Mesenchymal stem cell (in vitro differentiated cells and primary cell): ENCODE measurements at regions not wholly inside any gene's neighbourhood (a gene's known extent, or its start where the extent isn't known, plus 50 kb on each side); places are given as distances from the start of the nearest gene placed in this dataset.
"Not testable (repeated sequence)": the region's sequence is repeated elsewhere in the genome, so short reads cannot be mapped to it uniquely, and the experiment has no call there.

ENCODE experiments used
- DNase-seq: peaks from one replicate; pipeline ENCODE4 v3.0.0-alpha.2; 2013
- H2AFZ ChIP-seq: one replicate; pipeline ENCODE4 v1.6.1; 2013; ENCODE audit warnings: low read depth, mild to moderate bottlenecking, control low read depth, inconsistent platforms, low read length, moderate library complexity
- H2AK5ac ChIP-seq: 2 replicates; pipeline ENCODE4 v1.6.1; 2013; ENCODE audit warnings: low read length, moderate library complexity, mild to moderate bottlenecking, inconsistent platforms; ENCODE audit not compliant: severe bottlenecking
- H2BK120ac ChIP-seq: one replicate; pipeline ENCODE4 v1.6.1; 2013; ENCODE audit warnings: low read depth, mild to moderate bottlenecking, inconsistent platforms, low read length, moderate library complexity
- H2BK12ac ChIP-seq, 2 experiments: one replicate each; pipeline ENCODE4 v1.6.1; 2013; ENCODE audit warnings: inconsistent platforms in 2 of 2, low read length in 2 of 2, mild to moderate bottlenecking in 2 of 2, moderate library complexity in 2 of 2, control low read depth in 1 of 2
- H2BK15ac ChIP-seq: one replicate; pipeline ENCODE4 v1.6.1; 2013; ENCODE audit warnings: mild to moderate bottlenecking, low read depth, inconsistent platforms; ENCODE audit not compliant: poor library complexity, severe bottlenecking
- H2BK5ac ChIP-seq: 2 replicates; pipeline ENCODE4 v1.6.1; 2013; ENCODE audit warnings: low read depth, mild to moderate bottlenecking, low read length, control low read depth, inconsistent platforms; ENCODE audit not compliant: poor library complexity, severe bottlenecking
- H3K14ac ChIP-seq, 2 experiments: one replicate each; pipeline ENCODE4 v1.6.1; 2013; ENCODE audit warnings: inconsistent platforms in 2 of 2, low read length in 2 of 2, control low read depth in 1 of 2, mild to moderate bottlenecking in 1 of 2, moderate library complexity in 1 of 2
- H3K18ac ChIP-seq, 2 experiments: one replicate each; pipeline ENCODE4 v1.6.1; 2013; ENCODE audit warnings: inconsistent platforms in 2 of 2, low read length in 2 of 2, control low read depth in 1 of 2, low read depth in 1 of 2, mild to moderate bottlenecking in 1 of 2
- H3K23ac ChIP-seq, 2 experiments: one replicate each; pipeline ENCODE4 v1.6.1; 2013; ENCODE audit warnings: inconsistent platforms in 2 of 2, low read length in 2 of 2, mild to moderate bottlenecking in 2 of 2, moderate library complexity in 2 of 2, control low read depth in 1 of 2
- H3K27ac ChIP-seq: 2 replicates; pipeline ENCODE4 v1.5.1; 2013; ENCODE audit warnings: mild to moderate bottlenecking, moderate library complexity, low read length, control low read depth, inconsistent platforms; ENCODE audit not compliant: poor library complexity, severe bottlenecking
- H3K27me3 ChIP-seq, 2 experiments: 2 replicates each; pipeline versions ENCODE4 v1.6.1 to v1.7.0; 2013; ENCODE audit warnings: low read length in 2 of 2, mild to moderate bottlenecking in 2 of 2, moderate library complexity in 2 of 2, control low read depth in 1 of 2, inconsistent platforms in 1 of 2; ENCODE audit not compliant: control insufficient read depth in 1 of 2, insufficient read depth in 1 of 2
- H3K36me3 ChIP-seq, 2 experiments: 2 replicates each; pipeline versions ENCODE4 v1.6.1 to v1.7.0; 2013; ENCODE audit warnings: low read length in 2 of 2, control low read depth in 1 of 2, inconsistent platforms in 1 of 2, low read depth in 1 of 2, mild to moderate bottlenecking in 1 of 2; ENCODE audit not compliant: insufficient read depth in 2 of 2, control insufficient read depth in 1 of 2
- H3K4ac ChIP-seq, 2 experiments: one replicate each; pipeline ENCODE4 v1.6.1; 2013; ENCODE audit warnings: inconsistent platforms in 2 of 2, low read length in 2 of 2, mild to moderate bottlenecking in 2 of 2, moderate library complexity in 2 of 2, control low read depth in 1 of 2, low read depth in 1 of 2
- H3K4me1 ChIP-seq: 2 replicates; pipeline ENCODE4 v1.6.1; 2013; ENCODE audit warnings: low read depth, low read length, control low read depth; ENCODE audit not compliant: control insufficient read depth, insufficient read depth
- H3K4me2 ChIP-seq: 2 replicates; pipeline ENCODE4 v1.6.1; 2013; ENCODE audit warnings: low read length, mild to moderate bottlenecking, inconsistent platforms; ENCODE audit not compliant: poor library complexity, severe bottlenecking
- H3K4me3 ChIP-seq, 2 experiments: 2 replicates each; pipeline versions ENCODE4 v1.5.1 to v1.7.0; 2013; ENCODE audit warnings: low read length in 2 of 2, mild to moderate bottlenecking in 2 of 2, control low read depth in 1 of 2, low read depth in 1 of 2; ENCODE audit not compliant: insufficient read depth in 1 of 2
- H3K79me1 ChIP-seq: replicated peaks from 2 replicates; pipeline ENCODE4 v1.6.1; 2013; ENCODE audit warnings: mild to moderate bottlenecking, control low read depth, low read length, inconsistent platforms; ENCODE audit not compliant: poor library complexity, severe bottlenecking
- H3K9ac ChIP-seq: 2 replicates; pipeline ENCODE4 v1.7.0; 2013; ENCODE audit warnings: mild to moderate bottlenecking, low read length, moderate library complexity
- H3K9me3 ChIP-seq: 2 replicates; pipeline ENCODE4 v1.7.0; 2013; ENCODE audit warnings: mild to moderate bottlenecking, low read length; ENCODE audit not compliant: control insufficient read depth
- H4K8ac ChIP-seq: one replicate; pipeline ENCODE4 v1.6.1; 2013; ENCODE audit warnings: inconsistent platforms, mild to moderate bottlenecking, low read length, moderate library complexity
- H4K91ac ChIP-seq: one replicate; pipeline ENCODE4 v1.6.1; 2013; ENCODE audit warnings: mild to moderate bottlenecking, low read length, inconsistent platforms
- WGBS: methylation state at CpG from one replicate; pipeline ENCODE4 v1.1.7; 2013; ENCODE audit warnings: mixed read lengths; 5-methylcytosine and 5-hydroxymethylcytosine counted together

DNA sequence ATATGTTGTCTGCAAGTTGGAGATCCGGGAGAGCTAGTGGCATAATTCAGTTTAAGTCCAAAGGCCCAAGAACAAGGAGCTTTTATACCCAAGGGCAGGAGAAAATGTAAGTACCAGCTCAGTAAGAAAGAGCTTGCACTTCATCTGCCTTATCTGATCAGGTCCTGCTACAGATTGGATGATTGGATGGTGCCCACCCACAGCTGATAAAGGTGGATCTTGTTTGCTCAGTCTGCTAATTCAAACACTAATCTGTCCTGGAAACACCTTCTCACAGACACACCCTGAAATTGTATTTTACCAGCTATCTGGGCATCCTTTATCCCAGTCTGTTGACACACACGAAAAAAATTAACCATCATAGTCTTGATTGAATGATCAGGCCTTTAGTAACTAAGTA is 230.7 kb upstream of the SLC16A7 start:
- Histone ChIP-seq H3K27me3 (no peaks in the 10 kb centered on the region), H3K4me1 (no peaks in the 10 kb centered on the region), H2BK15ac (no peak overlapping the region), H4K91ac (no peak overlapping the region), H2BK12ac (no peak overlapping the region), H3K4ac (no peak overlapping the region), H3K4me2 (no peak overlapping the region), H3K23ac (no peak overlapping the region), H2BK5ac (no peak overlapping the region), H3K14ac (no peak overlapping the region), H3K4me3 (no peak overlapping the region), H3K27ac (no peak overlapping the region), H3K9ac (no peak overlapping the region), H3K9me3 (no peaks in the 10 kb centered on the region), H3K79me1 (no peaks in the 10 kb centered on the region), H4K8ac (no peak overlapping the region), H3K18ac (no peak overlapping the region), H2AFZ (no peak overlapping the region), H2BK120ac (no peak overlapping the region), H2AK5ac (no peak overlapping the region), H3K36me3 (no peaks in the 10 kb centered on the region)
- 95% methylated on average over 1 of the region's 2 CpGs for WGBS
- no peak for DNase-seq

DNA sequence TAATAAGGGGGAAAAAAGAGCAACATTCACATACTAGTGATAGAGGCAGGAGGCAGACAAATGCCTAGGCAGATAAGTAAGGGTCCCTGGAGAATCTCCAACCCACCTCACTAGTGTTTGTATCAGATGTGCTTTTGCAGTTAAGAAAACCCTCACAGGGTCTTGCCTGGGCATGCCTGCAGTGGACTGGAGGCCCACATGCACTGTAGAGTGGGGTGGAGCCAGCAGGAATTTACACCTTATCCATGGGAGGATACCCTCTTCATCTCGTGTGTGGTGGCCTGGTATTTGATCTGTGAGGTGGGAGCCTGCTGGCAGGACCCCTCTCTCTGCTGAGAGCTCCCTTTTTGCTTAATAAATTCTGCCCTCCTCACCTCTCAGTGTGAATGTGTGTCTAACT is 238.0 kb upstream of the SLC16A7 start:
- no peak overlapping the region for H3K9ac ChIP-seq
- 0% methylated on average over 1 of the region's 1 CpG for WGBS
- peaks cover 2% of the 10 kb centered on the region for H3K4me1 ChIP-seq
- no peak for DNase-seq
- H4K91ac ChIP-seq: no peak overlapping the region
- H3K4me2 ChIP-seq: no peak overlapping the region
- no peak overlapping the region for H4K8ac ChIP-seq
- H3K36me3 ChIP-seq: no peaks in the 10 kb centered on the region
- peak overlapping the region in 1 of 2 experiments; percentile 9 for H3K4ac ChIP-seq
- no peak overlapping the region for H3K4me3 ChIP-seq
- no peak overlapping the region for H2BK120ac ChIP-seq
- H3K23ac ChIP-seq: no peak overlapping the region
- H2BK12ac ChIP-seq: no peak overlapping the region
- no peaks in the 10 kb centered on the region for H3K27me3 ChIP-seq
- no peaks in the 10 kb centered on the region for H3K9me3 ChIP-seq
- H2AFZ ChIP-seq: peak overlapping the region; percentile 78
- H2BK15ac ChIP-seq: no peak overlapping the region
- no peak overlapping the region for H3K14ac ChIP-seq
- no peak overlapping the region for H3K18ac ChIP-seq
- H2AK5ac ChIP-seq: no peak overlapping the region
- no peak overlapping the region for H2BK5ac ChIP-seq
- no peak overlapping the region for H3K27ac ChIP-seq
- H3K79me1 ChIP-seq: no peaks in the 10 kb centered on the region

DNA sequence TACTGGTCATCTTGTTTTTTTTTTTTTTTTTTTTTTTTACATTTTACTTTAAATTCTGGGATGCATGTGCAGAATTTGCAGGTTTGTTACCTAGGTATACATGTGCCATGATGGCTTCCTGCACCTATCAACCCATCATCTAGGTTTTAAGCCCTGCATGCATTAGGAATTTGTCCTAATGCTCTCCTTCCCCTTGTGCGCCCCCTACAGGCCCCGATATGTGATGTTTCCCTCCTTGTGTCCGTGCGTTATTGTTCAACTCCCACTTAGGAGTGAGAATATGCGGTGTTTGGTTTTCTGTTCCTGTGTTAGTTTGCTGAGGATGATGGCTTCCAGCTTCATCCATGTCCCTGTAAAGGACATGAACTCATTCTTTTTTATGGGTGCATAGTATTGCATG is 249.6 kb upstream of the SLC16A7 start:
- H4K8ac ChIP-seq, H3K18ac ChIP-seq, DNase-seq, H3K4me3 ChIP-seq, H3K9ac ChIP-seq, H2BK15ac ChIP-seq, H3K4me2 ChIP-seq, H3K27me3 ChIP-seq, H2AFZ ChIP-seq, H3K23ac ChIP-seq, H3K4me1 ChIP-seq, H2BK5ac ChIP-seq, H4K91ac ChIP-seq, H3K9me3 ChIP-seq, H2BK12ac ChIP-seq, H3K14ac ChIP-seq, H3K79me1 ChIP-seq, H3K4ac ChIP-seq, H2AK5ac ChIP-seq, H3K27ac ChIP-seq, H3K36me3 ChIP-seq, H2BK120ac ChIP-seq: not testable (repeated sequence)
- 14% methylated on average over 5 of the region's 5 CpGs for WGBS

DNA sequence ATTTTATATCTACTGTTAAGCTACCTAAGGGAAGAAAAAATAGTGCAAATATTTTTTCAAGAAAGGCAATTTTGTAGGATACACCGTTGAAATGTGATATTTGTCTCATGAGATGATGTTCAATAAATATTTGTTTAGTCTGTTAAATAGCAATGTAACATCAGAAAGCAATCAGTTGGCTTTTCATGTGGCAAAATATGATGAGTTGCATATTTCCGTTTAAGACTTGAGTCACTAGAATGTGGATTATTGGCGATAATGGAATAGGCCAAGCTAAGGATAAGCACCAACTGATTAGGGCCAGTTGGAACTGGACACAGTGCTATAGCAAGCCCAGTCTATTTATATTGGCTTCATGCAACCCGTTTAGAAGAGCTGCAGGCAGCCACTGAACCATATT is 250.4 kb upstream of the SLC16A7 start:
- H3K18ac ChIP-seq: no peak overlapping the region
- H3K23ac ChIP-seq: no peak overlapping the region
- H4K91ac ChIP-seq: no peak overlapping the region
- H3K14ac ChIP-seq: no peak overlapping the region
- no peak overlapping the region for H2AFZ ChIP-seq
- no peak for DNase-seq
- H4K8ac ChIP-seq: no peak overlapping the region
- no peak overlapping the region for H3K4me3 ChIP-seq
- H3K27ac ChIP-seq: no peak overlapping the region
- H3K9me3 ChIP-seq: no peaks in the 10 kb centered on the region
- H3K36me3 ChIP-seq: no peaks in the 10 kb centered on the region
- no peak overlapping the region for H3K4me2 ChIP-seq
- no peak overlapping the region for H2BK15ac ChIP-seq
- H3K4me1 ChIP-seq: no peaks in the 10 kb centered on the region
- H2AK5ac ChIP-seq: no peak overlapping the region
- WGBS: 87% methylated on average over 3 of the region's 4 CpGs
- no peaks in the 10 kb centered on the region for H3K79me1 ChIP-seq
- H2BK5ac ChIP-seq: no peak overlapping the region
- no peaks in the 10 kb centered on the region for H3K27me3 ChIP-seq
- H2BK120ac ChIP-seq: no peak overlapping the region
- H3K9ac ChIP-seq: no peak overlapping the region
- no peak overlapping the region for H3K4ac ChIP-seq
- no peak overlapping the region for H2BK12ac ChIP-seq
